OCI-LY1 (cell line): ENCODE measurements at regions not wholly inside any gene's neighbourhood (a gene's known extent, or its start where the extent isn't known, plus 50 kb on each side); places are given as distances from the start of the nearest gene placed in this dataset.

ENCODE experiments used
- CTCF ChIP-seq: fragments of 200-600 bp; sonication (generic), shearing (Covaris generic); IDR thresholded peaks from 2 replicates; pipeline ENCODE4 v1.5.1; 2017; ENCODE audit warnings: mild to moderate bottlenecking, antibody characterized with exemption, low read length, moderate library complexity, mixed read lengths
- EZH2 ChIP-seq: fragments of 200-600 bp; sonication (generic), shearing (Covaris generic); IDR thresholded peaks from 2 replicates; pipeline ENCODE4 v1.8.0; 2017; ENCODE audit warnings: borderline replicate concordance, mixed run types, mild to moderate bottlenecking, antibody characterized with exemption, low read length, moderate library complexity, mixed read lengths

- no peak for TF ChIP-seq CTCF
- TF ChIP-seq EZH2: no peak
Observed at GRCh38 chr13:81779876-81780275, 1439.0 kb upstream of the SPRY2 start.
